Aorta (tissue), 5 donors: ENCODE measurements at regions not wholly inside any gene's neighbourhood (a gene's known extent, or its start where the extent isn't known, plus 50 kb on each side); places are given as distances from the start of the nearest gene placed in this dataset.

Experiments
- ATAC-seq: fragments of 200-7000 bp; cut with Tn5 transposase; one replicate; pipeline ENCODE4 v1.9.1; 2022; ENCODE audit warnings: moderate library complexity; ENCODE audit not compliant: low FRiP score
- DNase-seq, 2 donors: peaks; one replicate each; pipeline ENCODE4 v3.0.0-alpha.2; 2020
- H3K27ac ChIP-seq, 2 donors: one replicate each; pipeline ENCODE4 v1.5.1; 2013; ENCODE audit warnings: low read length in 2 of 2, mild to moderate bottlenecking in 2 of 2, moderate library complexity in 2 of 2, control low read depth in 1 of 2, inconsistent platforms in 1 of 2, low read depth in 1 of 2
- H3K27me3 ChIP-seq, 2 donors: one replicate each; pipeline ENCODE4 v1.6.1; 2013; ENCODE audit warnings: control low read depth in 1 of 2, low read length in 1 of 2, mild to moderate bottlenecking in 1 of 2, moderate library complexity in 1 of 2; ENCODE audit not compliant: insufficient read depth in 2 of 2, control insufficient read depth in 1 of 2
- H3K36me3 ChIP-seq, 2 donors: one replicate each; pipeline ENCODE4 v1.6.1; 2013; ENCODE audit warnings: control low read depth in 1 of 2, low read length in 1 of 2, mild to moderate bottlenecking in 1 of 2; ENCODE audit not compliant: insufficient read depth in 2 of 2, control insufficient read depth in 1 of 2
- H3K4me1 ChIP-seq, 2 donors: one replicate each; pipeline ENCODE4 v1.6.1; 2013; ENCODE audit warnings: low read length in 2 of 2, control low read depth in 1 of 2, mild to moderate bottlenecking in 1 of 2, moderate library complexity in 1 of 2; ENCODE audit not compliant: insufficient read depth in 2 of 2, control insufficient read depth in 1 of 2
- H3K4me3 ChIP-seq, 2 donors: one replicate each; pipeline ENCODE4 v1.5.1; 2013; ENCODE audit warnings: low read length in 2 of 2, control low read depth in 1 of 2, mild to moderate bottlenecking in 1 of 2
- H3K9me3 ChIP-seq: one replicate; pipeline ENCODE4 v1.6.1; 2013; ENCODE audit warnings: mild to moderate bottlenecking, low read length; ENCODE audit not compliant: control insufficient read depth
- WGBS, 2 donors: extraction: QIAGEN DNeasy Blood & Tissue Kit; methylation state at CpG; one replicate each; pipeline ENCODE4 v1.1.7; 2013; 5-methylcytosine and 5-hydroxymethylcytosine counted together
- intact Hi-C, 2 donors: fragments of 100-400 bp; cut with DNase I; formaldehyde crosslinking; loops; one replicate each; pipeline versions ENCODE4 v1.14.2 to v1.15.0; 2022
- donor health status: healthy with polysubstance abuse.
- donor health status: Bipolar disorder and iron deficiency.
- donor health status: DM: no; HTN: no; CAD: no.
- donor health status: DM: no; HTN: no; CAD: no.
- donor health status: DM: yes; HTN: yes; CAD: no.

DNA sequence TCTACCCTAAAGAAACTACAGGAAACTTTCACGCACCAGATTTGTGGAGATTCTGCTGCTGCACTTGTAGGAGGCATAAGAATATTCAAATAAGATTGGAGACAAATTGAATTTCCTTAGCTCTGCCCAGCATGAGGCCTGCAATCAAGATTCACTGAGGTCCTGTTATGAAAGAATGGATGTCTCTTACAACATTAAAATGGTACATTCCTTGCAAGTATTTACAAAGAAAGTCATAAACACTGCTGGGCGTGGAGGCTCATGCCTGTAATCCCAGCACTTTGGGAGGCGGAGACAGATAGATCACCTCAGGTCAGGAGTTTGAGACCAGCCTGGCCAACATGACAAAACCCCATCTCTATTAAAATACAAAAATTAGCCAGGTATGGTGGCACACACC is 74.0 kb upstream of the MAP3K4 start:
- DNase-seq: no peak
- H3K36me3 ChIP-seq: no peaks in the 10 kb centered on the region
- no peak for ATAC-seq
- no peak overlapping the region for H3K27ac ChIP-seq
- no peaks in the 10 kb centered on the region for H3K27me3 ChIP-seq
- no peak overlapping the region for H3K4me3 ChIP-seq
- intact Hi-C loops: no loop called here
- H3K9me3 ChIP-seq: peaks cover 4% of the 10 kb centered on the region
- 93 to 94% methylated on average over 3 of the region's 3 CpGs for WGBS, 2 donors
- H3K4me1 ChIP-seq: peaks cover 0 to 2% of the 10 kb centered on the region in 2 donors

DNA sequence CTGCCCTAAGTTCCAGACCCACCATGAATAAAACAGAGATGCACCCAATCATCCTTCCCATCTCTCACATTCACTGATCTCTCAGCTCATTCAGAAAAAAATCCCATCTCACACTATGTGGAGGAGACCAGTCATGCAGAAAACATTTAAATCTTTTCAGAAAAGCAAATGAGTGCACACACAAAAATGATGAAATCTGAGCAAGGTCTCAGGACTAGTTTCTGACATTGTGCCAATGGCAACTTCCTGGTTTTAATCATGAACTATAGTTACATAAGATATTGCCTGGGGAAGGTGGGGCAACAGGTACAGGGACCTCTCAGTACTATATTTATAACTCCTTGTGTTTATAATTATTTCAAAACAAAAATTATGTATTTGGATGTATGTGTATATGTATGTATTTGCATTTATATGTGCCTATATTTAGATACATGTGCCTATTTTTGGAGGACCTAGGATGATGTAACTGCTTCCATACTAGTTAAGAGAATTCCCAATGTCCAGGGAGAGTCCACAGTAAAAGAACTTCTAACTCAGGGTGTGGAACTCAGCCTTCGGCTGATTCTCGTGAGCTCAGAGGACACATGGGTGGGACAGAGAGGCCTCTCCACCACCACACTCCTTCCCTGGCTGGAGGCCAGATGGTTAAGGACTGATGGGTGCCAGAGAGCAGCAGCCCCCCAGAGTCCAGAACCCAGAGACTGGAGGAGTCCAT is 71.7 kb upstream of the MAP3K4 start:
- peak; percentile 60 for ATAC-seq
- Histone ChIP-seq H3K4me3 (no peak overlapping the region), H3K36me3 (no peaks in the 10 kb centered on the region), H3K4me1 (peaks cover 0 to 2% of the 10 kb centered on the region in 2 donors), H3K9me3 (no peaks in the 10 kb centered on the region), H3K27ac (no peak overlapping the region), H3K27me3 (no peaks in the 10 kb centered on the region)
- WGBS, 2 donors: 40 to 58% methylated on average over 2 of the region's 2 CpGs
- no peak for DNase-seq
- intact Hi-C loops: no loop called here

GRCh38 chr6:160921095-160921494 is 70.5 kb upstream of the MAP3K4 start:
- H3K36me3 ChIP-seq: no peaks in the 10 kb centered on the region
- WGBS, 2 donors: 79 to 86% methylated on average over 3 of the region's 3 CpGs
- ATAC-seq: no peak
- H3K27ac ChIP-seq: no peak overlapping the region
- peaks cover 0 to 2% of the 10 kb centered on the region in 2 donors for H3K4me1 ChIP-seq
- intact Hi-C loops: no loop called here
- H3K27me3 ChIP-seq: no peaks in the 10 kb centered on the region
- no peak for DNase-seq
- no peaks in the 10 kb centered on the region for H3K9me3 ChIP-seq
- H3K4me3 ChIP-seq: no peak overlapping the region

DNA sequence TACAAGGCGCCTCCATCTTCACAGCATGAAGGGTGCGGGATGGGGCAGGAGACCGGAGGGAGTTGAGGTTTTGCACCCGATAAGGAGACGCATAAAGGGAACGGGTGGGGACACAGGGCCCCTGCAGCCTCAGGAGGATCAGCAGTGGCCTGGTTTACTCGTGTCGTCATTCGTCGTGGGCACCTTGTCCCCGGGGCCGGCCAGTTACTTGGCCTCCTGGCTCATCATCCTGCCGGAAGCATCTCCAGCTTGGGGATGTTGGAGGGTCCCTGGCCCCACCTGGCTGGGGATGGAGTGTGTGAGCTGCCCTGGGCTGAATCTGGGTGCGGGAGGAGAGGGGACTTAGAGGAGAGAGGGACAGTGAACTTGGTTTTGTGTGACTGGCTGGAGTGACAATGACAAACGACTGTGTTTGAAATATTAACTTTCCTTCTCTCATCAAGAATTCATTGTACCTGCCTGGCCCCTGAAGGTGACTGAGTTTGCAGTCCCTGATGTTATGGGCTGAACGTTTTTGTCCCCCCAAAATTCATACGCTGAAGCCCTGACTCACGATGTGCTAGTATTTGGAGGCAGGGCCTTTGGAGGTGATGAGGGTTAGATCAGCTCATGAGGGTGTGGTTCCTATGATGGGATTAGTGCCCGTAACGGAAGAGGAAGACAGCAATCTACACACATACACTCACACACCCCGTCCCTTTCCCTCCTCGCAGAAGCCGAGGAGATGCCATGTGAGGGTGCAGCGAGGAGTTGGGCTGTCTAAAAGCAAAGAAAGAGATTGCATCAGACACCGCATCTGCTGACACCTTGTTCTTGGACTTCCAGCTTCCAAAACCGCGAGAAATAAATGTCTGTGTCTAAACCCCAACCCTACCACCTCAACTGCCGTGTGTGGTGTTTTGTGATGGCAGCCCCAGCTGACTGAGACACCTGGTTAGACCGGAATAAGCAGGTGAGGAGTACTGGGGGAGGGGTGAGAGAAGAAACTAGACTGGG is 65.0 kb upstream of the MAP3K4 start:
- no peaks in the 10 kb centered on the region for H3K27me3 ChIP-seq
- no peak overlapping the region for H3K4me3 ChIP-seq
- intact Hi-C loops: no loop called here
- 92 to 94% methylated on average over 29 of the region's 29 CpGs for WGBS, 2 donors
- ATAC-seq (no peak), DNase-seq (no peak)
- H3K27ac ChIP-seq: no peak overlapping the region
- H3K9me3 ChIP-seq: no peaks in the 10 kb centered on the region
- H3K4me1 ChIP-seq: no peaks in the 10 kb centered on the region
- no peaks in the 10 kb centered on the region for H3K36me3 ChIP-seq

DNA sequence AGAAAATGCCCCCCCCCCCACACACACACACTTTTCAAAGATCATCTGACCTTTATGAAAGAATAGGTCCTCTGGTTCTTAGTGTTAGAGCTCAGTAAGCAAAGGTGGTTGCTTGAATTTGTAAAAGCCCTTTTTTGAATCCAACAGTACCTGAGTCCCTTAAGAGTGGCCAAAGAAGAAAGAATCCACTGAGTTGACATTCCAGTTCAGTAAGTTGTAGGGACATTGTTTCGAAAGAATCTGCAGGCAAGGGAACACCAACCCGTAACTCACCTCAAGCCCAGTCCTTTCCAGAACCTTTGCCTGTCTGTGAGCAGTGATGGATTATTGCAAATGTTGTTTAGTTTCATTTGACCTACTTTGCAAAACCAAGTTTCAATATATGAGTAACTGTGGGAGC is 64.2 kb upstream of the MAP3K4 start:
- Histone ChIP-seq H3K4me1 (no peaks in the 10 kb centered on the region), H3K27ac (no peak overlapping the region), H3K9me3 (no peaks in the 10 kb centered on the region), H3K4me3 (no peak overlapping the region), H3K27me3 (no peaks in the 10 kb centered on the region), H3K36me3 (no peaks in the 10 kb centered on the region)
- intact Hi-C loops: no loop called here
- DNase-seq (no peak), ATAC-seq (no peak)
- 91 to 95% methylated on average over 2 of the region's 2 CpGs for WGBS, 2 donors

DNA sequence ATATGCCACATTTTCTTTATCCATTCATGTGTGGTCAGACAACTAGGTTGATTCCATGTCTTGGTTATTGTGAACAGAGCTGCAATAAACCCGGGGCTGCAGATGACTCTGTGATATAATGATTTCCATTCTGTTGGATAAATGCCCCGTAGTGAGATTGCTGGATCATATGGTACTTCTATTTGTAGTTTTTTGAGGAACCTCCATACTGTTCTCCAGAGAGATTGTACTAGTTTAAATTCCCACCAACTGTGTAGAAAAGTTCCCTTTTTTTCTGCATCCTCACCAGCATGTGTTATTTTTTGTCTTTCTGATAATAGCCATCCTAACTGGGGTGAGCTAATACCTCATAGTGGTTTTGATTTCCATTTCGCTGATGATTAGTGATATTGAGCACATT is 62.2 kb upstream of the MAP3K4 start:
- intact Hi-C loops: no loop called here
- 79 to 88% methylated on average over 3 of the region's 3 CpGs for WGBS, 2 donors
- no peaks in the 10 kb centered on the region for H3K27me3 ChIP-seq
- DNase-seq: no peak
- H3K4me3 ChIP-seq: no peak overlapping the region
- no peaks in the 10 kb centered on the region for H3K36me3 ChIP-seq
- no peak overlapping the region for H3K27ac ChIP-seq
- H3K9me3 ChIP-seq: no peaks in the 10 kb centered on the region
- no peaks in the 10 kb centered on the region for H3K4me1 ChIP-seq
- ATAC-seq: no peak

DNA sequence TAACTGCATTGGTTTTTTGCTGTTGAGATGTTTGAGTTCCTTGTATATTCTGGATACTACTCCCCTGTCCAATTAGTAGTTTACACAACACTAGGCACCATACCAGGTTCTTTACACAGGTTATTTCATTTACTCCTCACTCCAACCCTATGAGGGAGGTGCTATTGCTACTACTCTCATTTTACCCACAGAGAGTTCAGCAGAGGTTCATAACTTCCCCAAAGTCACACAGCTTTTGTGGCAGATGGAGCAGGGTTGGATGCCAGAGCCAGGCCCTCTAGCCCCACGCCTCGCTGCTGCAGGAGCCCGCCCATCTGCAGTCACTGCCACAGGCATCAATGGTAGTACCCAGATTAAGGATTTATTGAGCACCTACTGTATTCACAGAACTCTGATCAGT is 61.7 kb upstream of the MAP3K4 start:
- Histone ChIP-seq H3K27me3 (no peaks in the 10 kb centered on the region), H3K9me3 (no peaks in the 10 kb centered on the region), H3K27ac (no peak overlapping the region), H3K36me3 (no peaks in the 10 kb centered on the region), H3K4me1 (no peaks in the 10 kb centered on the region), H3K4me3 (no peak overlapping the region)
- DNase-seq: no peak
- ATAC-seq: no peak
- WGBS, 2 donors: 66 to 77% methylated on average over 3 of the region's 3 CpGs
- intact Hi-C loops: loop anchor here (2.0 to 10.0 kb wide), 4 partner anchors 63 to 445 kb away; partner anchors contain the start of gene AGPAT4 (in 1 of the 2)

DNA sequence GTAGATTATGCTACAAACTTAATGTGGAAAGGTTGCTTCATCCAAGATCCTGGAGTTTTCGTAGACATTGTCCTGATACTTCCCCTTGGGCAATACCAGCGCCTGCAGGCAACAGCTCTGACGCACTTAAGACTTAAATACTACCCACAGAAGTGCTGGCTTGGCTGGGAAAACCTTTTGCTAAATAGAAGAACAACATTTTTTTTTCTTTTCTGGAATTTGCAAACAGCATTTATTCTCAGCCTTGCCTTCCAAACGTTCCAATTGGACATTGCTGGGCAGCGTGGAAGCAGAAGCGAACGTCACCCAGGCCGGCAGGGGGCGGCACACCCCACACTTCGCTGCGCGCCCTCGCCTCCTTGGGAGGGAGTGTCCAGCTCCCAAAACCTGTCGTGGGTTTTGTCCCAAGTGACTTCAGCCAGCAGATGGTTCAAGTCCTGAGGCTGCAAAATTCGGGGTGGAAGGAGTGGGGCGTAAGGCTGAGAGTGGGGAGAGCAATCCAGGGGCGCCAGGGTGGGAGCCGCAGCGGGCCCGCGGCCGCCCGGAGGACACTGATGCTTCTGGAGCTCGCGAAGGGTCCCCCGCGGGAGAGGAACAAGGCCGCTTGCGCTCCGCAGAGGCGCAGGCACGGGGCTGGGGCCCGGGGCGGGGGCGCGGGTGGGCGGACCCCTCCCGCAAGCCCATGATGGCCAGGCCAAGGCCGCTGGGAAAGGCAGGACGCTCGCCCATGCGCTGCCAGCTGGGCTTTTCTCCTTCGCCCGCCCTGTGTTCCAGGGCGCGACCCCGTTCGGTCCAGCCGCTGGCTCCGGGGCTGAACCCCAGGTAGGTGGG is 60.8 kb upstream of the MAP3K4 start:
- Histone ChIP-seq H3K4me1 (no peaks in the 10 kb centered on the region), H3K4me3 (peak overlapping the region; percentile 19 to 41), H3K27ac (no peak overlapping the region), H3K27me3 (no peaks in the 10 kb centered on the region), H3K9me3 (no peaks in the 10 kb centered on the region), H3K36me3 (no peaks in the 10 kb centered on the region)
- WGBS, 2 donors: 1% methylated on average over 40 to 50 of the region's 50 CpGs
- intact Hi-C loops: loop anchor here (2.0 to 10.0 kb wide), 4 partner anchors 62 to 444 kb away; partner anchors contain the start of gene AGPAT4 (in 1 of the 2)
- ATAC-seq (peak; percentile 91), DNase-seq (peak; percentile 82 to 94)
